LoVo (cell line): ENCODE measurements at regions not wholly inside any gene's neighbourhood (a gene's known extent, or its start where the extent isn't known, plus 50 kb on each side); places are given as distances from the start of the nearest gene placed in this dataset.

Experiments
- DNase-seq: peaks from one replicate; pipeline ENCODE4 v3.0.0-alpha.2; 2016; ENCODE audit warnings: low spot score

- no peak for DNase-seq
Measured at GRCh38 chr4:175440786-175441185, 371.3 kb downstream of the GPM6A start.

GRCh38 chr4:175441256-175441655 lies 370.8 kb downstream of the GPM6A start:
- DNase-seq: no peak

DNA sequence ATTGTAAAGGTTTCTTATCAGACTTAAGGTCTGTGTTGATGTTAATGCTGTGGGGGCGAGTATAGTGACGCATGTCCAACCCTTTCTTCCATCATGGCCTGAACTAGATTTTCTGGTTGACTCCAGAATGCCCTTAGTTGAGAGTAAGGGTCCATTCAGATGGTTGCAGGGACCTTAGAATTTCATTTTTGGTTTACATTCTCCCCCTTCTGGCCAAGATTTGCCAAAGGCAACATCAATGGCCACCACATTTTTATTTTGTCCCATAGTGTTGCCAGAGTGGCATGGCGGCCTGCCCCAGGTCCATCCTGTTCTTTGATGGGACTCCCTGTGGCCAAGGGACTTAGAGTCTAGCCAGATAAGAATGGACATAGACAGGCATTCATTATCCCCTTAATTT lies 368.5 kb downstream of the GPM6A start:
- DNase-seq: no peak

GRCh38 chr4:175444512-175444911 lies 367.6 kb downstream of the GPM6A start:
- DNase-seq: no peak

DNA sequence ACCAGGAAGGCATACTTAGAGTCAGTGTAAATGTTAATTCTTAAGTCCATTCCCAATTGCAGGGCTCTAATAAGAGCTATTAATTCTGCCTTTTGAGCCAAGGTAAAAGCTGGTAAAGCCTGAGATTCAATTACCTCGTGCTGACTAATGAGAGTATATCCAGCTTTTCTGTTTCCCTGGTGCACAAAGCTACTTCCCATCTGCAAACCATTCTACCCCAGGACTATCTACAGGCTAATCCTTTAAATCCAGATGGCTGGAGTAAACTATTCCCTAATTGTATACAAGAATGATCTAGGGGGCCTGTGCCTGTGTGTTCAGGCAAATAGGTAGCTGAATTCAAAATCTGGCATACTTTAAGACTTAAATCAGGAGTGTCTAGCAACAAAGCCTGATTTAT lies 365.0 kb downstream of the GPM6A start:
- DNase-seq: no peak

DNA sequence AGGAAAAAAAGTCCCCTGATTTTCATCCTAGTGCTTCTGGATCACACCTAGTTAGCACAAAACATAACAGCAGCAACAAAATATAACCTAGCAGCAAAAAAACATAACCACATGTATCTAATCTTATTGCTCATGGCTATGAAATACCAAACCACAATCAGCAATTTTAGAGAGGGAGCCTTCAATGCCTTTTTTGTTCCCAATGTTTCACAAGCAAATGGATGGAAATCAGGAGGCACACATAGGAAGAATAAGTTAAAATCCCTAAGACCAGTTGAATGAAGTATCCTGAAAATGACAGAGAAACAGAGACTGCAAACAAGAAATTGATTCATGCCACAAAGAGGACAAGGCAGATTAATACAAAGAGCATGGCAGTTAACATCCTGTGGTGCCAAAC lies 361.6 kb downstream of the GPM6A start:
- DNase-seq: no peak

DNA sequence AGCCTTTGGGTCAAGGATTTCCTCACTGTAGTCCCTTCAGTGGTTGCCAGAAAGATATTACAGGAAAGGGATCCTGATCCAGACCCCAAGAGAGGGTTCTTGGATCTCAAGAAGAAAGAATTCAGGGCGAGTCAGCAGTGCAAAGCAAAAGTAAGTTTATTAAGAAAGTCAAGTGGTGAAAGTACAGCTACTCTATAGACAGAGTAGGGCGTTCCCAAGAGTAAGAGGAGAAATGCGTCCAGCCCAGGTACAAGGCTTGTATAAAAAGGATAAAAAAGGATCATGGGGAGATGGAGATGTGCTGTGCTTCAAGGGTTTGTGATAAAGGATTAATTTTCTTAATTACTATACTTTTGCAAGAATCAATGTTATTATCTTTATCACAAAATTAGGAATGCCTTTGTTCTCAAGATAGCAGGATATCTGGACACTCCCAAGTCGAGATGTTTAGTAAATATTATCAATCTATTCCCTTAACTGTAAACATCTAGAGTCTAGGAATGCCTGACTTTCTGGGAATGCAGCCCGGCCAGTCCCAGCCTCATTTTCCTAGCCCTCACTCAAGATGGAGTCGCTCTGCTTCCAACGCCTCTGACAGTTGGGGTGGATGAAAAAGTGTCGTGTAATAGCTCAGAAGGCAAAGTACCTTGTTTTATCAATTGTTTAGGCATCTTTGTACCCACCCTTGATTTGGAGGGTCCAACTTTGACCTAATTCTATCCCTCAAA lies 360.7 kb downstream of the GPM6A start:
- no peak for DNase-seq

GRCh38 chr4:175453456-175453855 lies 358.6 kb downstream of the GPM6A start:
- no peak for DNase-seq

- peak; percentile 32 for DNase-seq
Measured at GRCh38 chr4:175456131-175456530, 355.9 kb downstream of the GPM6A start.

DNA sequence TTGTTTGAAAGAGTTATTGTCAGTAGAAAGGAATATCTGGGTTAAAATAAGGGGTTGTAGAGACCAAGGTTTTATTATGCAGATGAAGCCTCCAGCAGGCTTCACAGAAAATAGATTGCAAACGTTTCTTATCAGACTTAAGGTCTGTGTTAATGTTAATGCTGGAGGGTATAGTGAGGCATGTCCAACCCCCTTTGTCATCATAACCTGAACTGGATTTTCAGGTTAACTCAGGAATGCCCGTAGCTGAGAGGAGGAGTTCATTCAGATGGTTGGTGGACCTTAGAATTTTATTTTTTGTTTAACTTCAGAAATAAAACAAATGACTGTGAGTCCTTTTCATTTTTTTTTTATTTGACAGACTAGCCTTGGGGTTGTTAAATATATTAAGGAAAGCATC lies 354.1 kb downstream of the GPM6A start:
- DNase-seq: no peak

GRCh38 chr4:175459571-175459970 lies 352.5 kb downstream of the GPM6A start:
- DNase-seq: no peak

GRCh38 chr4:175460414-175460813 lies 351.6 kb downstream of the GPM6A start:
- no peak for DNase-seq

- DNase-seq: no peak
Measured at GRCh38 chr4:175469514-175469913, 342.6 kb downstream of the GPM6A start.

GRCh38 chr4:175470131-175470530 lies 341.9 kb downstream of the GPM6A start:
- DNase-seq: no peak

DNA sequence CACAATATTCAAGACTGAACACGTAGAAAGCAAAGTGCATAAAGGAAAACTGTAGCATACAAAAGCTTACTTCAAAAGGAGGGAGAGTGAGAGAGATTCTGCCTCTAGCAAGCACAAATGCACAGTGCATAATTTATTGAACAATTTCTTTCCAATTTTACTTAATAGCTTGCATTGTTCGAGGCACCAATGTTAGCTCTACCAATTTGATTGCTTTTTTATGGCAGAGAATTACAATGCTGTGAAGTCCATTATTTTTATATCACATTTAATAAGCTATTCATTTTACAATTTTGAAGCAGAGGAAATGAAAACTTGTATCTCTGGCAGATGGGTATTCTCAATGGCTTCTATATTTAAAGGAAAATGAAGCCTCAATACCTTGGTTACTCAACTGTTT lies 331.7 kb downstream of the GPM6A start:
- no peak for DNase-seq

DNA sequence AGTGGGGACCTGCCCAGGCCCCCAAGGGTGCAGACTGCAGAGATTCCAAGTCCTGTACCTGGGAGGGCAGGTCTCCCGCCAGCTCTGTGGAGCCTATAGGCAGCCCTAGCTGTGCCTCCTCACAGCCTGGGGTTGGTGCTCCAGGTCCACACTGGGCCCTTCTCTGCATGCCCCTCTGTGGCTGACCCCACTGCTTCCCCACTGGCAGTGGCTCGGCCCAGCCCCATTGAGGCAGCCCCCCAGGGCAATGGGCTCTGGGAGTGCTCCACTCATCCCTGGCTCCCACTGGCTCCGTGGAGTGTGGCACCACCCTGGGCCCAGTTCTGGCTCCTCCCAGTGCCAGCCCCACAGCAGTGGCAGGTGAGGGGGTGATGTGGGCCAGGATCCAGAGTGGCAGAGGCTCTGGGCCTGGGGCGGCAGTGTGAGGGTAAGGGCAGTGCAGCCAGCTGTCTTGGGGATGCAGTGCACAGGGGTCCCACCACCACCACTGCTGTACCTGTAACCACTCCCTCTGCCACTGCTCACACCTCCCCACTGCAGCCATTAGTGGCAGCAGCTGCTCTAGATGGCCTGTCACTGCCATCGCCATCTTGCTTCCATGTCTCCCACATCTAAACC lies 312.2 kb downstream of the GPM6A start:
- no peak for DNase-seq

- DNase-seq: no peak
Measured at GRCh38 chr4:175504318-175504717, 307.7 kb downstream of the GPM6A start.

GRCh38 chr4:175509320-175509719 lies 302.7 kb downstream of the GPM6A start:
- DNase-seq: no peak

- DNase-seq: no peak
Measured at GRCh38 chr4:175511861-175512260, 300.2 kb downstream of the GPM6A start.

DNA sequence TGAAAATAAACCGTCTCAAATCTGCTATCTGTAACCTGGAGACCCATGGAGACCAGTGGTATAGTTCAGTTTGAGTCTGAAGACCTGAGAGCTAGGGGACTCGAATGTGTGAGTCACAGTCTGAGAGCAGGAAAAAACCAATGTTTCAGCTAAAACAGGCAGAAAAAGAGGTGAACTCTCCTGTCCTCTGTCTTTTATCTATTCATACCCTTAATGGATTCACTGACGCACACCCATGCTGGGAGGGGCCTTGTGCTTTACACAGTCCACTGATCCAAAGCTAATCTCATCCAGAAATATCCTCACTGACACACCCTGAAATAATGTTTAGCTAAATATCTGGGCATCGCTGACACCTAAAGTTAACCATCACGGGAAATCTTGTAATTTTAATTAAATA lies 297.9 kb downstream of the GPM6A start:
- no peak for DNase-seq

GRCh38 chr4:175530655-175531054 lies 281.4 kb downstream of the GPM6A start:
- DNase-seq: no peak

GRCh38 chr4:175531405-175532091 lies 280.5 kb downstream of the GPM6A start:
- no peak for DNase-seq

- peak; percentile 70 for DNase-seq
Measured at GRCh38 chr4:175536852-175537453, 275.1 kb downstream of the GPM6A start.
